ENCODE measurements at regions not wholly inside any gene's neighbourhood (a gene's known extent, or its start where the extent isn't known, plus 50 kb on each side); places are given as distances from the start of the nearest gene placed in this dataset.

DNA sequence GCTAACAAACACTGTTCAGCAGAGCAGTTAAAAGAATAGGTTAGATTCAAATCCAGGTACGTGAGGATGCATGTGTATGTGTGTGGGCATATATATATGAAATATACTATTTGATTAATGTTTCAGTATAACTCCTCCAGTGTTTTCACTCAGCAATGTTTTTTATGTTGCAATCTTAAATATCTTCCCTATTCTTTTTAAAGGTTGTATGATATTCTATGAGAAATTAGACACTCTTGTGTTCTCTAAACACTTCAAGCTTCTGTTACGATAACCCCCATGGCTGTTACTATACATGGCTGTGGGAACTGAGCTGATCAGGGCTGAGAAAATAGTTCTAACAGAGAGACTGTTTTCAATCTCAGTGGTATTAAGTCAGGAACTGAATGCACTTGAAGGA lies 421.0 kb downstream of the CBLN4 start:
- no TSS peak for BruUV-seq (replicated peaks)
- in situ Hi-C loops (cut with MboI) (no loop called here), intact Hi-C loops (cut with micrococcal nuclease; ENCODE audit: unreplicated experiment) (no loop called here)
- FAIRE-seq = no peak
- Histone ChIP-seq H3K79me2 (ENCODE audit: control insufficient read depth, insufficient read depth, low read length) (no peaks in the 10 kb centered on the region), H2AFZ (ENCODE audit: control insufficient read depth, low read depth, low read length) (no peak overlapping the region), H3K9ac (ENCODE audit: control insufficient read depth, insufficient read depth, low read length) (no peak overlapping the region), H3K4me3 (no peak overlapping the region), H3K4me2 (ENCODE audit: control insufficient read depth, insufficient read depth) (no peak overlapping the region), H3K36me3 (ENCODE audit: control insufficient read depth in 2 of 2, insufficient read depth in 2 of 2, low read length in 1 of 2) (no peaks in the 10 kb centered on the region), H4K20me1 (ENCODE audit: control insufficient read depth, insufficient read depth) (no peaks in the 10 kb centered on the region), H3K27me3 (replicated peaks in 1 of 2; ENCODE audit: control insufficient read depth in 2 of 2, insufficient read depth in 2 of 2, low read length in 1 of 2) (no peaks in the 10 kb centered on the region), H3K4me1 (ENCODE audit: control insufficient read depth, insufficient read depth, low read length) (no peaks in the 10 kb centered on the region), H3K9me3 (replicated peaks; ENCODE audit: control insufficient read depth, insufficient read depth, low read length) (no peaks in the 10 kb centered on the region; the same call in 2 of the 3 replicates), H3K27ac (ENCODE audit: control insufficient read depth, insufficient read depth) (no peak overlapping the region)
- WGBS (ENCODE audit: insufficient coverage, insufficient replicate concordance, low lambda C conversion rate, missing lambda C conversion rate) = 8% methylated on average over 2 of the region's 2 CpGs
- DNase-seq (ENCODE audit: low read depth, low spot score) = no peak
- ChIA-PET RAD21 (ENCODE audit: unreplicated experiment) (interaction anchor here (1.0 kb wide), 1 partner anchor 604 kb away, joined by 3 read pairs; no protein-coding TSS in a partner anchor), CTCF (no interaction called here), POLR2A (no interaction called here), SMC1A (ENCODE audit: uncharacterized antibody, unreplicated experiment) (no interaction called here)
- peak; percentile 61; the same call in 1 of the 2 replicates for TF ChIP-seq NFXL1 (IDR thresholded peaks at IDR 0.05; ENCODE audit: borderline replicate concordance)
- TF ChIP-seq, protein P1, sequence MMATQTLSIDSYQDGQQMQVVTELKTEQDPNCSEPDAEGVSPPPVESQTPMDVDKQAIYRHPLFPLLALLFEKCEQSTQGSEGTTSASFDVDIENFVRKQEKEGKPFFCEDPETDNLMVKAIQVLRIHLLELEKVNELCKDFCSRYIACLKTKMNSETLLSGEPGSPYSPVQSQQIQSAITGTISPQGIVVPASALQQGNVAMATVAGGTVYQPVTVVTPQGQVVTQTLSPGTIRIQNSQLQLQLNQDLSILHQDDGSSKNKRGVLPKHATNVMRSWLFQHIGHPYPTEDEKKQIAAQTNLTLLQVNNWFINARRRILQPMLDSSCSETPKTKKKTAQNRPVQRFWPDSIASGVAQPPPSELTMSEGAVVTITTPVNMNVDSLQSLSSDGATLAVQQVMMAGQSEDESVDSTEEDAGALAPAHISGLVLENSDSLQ (IDR thresholded peaks at IDR 0.05) = no peak
- ATAC-seq = no peak

DNA sequence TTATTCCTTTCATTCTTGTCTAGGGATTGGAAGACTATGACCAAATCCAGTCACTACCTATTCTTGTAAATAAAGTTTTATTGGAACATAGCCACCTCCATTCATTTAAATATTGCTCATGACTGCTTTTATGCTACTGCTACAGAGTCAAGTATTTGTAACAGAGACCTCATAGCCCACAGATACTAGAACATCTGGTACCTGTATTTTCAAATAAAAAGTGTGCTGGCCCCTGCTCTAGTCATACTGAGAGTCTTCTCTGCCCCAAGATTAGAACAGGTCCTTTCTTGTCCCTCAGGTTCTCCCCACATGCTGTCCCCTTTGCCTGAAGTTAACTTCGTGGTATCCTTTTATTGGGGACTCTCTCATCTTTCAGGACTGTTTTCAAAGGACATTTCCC lies 422.3 kb downstream of the CBLN4 start:
- ChIA-PET RAD21 (ENCODE audit: unreplicated experiment) (no interaction called here), CTCF (no interaction called here), POLR2A (no interaction called here), SMC1A (ENCODE audit: uncharacterized antibody, unreplicated experiment) (no interaction called here)
- TF ChIP-seq, protein P2, sequence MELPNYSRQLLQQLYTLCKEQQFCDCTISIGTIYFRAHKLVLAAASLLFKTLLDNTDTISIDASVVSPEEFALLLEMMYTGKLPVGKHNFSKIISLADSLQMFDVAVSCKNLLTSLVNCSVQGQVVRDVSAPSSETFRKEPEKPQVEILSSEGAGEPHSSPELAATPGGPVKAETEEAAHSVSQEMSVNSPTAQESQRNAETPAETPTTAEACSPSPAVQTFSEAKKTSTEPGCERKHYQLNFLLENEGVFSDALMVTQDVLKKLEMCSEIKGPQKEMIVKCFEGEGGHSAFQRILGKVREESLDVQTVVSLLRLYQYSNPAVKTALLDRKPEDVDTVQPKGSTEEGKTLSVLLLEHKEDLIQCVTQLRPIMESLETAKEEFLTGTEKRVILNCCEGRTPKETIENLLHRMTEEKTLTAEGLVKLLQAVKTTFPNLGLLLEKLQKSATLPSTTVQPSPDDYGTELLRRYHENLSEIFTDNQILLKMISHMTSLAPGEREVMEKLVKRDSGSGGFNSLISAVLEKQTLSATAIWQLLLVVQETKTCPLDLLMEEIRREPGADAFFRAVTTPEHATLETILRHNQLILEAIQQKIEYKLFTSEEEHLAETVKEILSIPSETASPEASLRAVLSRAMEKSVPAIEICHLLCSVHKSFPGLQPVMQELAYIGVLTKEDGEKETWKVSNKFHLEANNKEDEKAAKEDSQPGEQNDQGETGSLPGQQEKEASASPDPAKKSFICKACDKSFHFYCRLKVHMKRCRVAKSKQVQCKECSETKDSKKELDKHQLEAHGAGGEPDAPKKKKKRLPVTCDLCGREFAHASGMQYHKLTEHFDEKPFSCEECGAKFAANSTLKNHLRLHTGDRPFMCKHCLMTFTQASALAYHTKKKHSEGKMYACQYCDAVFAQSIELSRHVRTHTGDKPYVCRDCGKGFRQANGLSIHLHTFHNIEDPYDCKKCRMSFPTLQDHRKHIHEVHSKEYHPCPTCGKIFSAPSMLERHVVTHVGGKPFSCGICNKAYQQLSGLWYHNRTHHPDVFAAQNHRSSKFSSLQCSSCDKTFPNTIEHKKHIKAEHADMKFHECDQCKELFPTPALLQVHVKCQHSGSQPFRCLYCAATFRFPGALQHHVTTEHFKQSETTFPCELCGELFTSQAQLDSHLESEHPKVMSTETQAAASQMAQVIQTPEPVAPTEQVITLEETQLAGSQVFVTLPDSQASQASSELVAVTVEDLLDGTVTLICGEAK (IDR thresholded peaks at IDR 0.05; ENCODE audit: borderline replicate concordance) = peak; percentile 50
- TF ChIP-seq, protein P3, sequence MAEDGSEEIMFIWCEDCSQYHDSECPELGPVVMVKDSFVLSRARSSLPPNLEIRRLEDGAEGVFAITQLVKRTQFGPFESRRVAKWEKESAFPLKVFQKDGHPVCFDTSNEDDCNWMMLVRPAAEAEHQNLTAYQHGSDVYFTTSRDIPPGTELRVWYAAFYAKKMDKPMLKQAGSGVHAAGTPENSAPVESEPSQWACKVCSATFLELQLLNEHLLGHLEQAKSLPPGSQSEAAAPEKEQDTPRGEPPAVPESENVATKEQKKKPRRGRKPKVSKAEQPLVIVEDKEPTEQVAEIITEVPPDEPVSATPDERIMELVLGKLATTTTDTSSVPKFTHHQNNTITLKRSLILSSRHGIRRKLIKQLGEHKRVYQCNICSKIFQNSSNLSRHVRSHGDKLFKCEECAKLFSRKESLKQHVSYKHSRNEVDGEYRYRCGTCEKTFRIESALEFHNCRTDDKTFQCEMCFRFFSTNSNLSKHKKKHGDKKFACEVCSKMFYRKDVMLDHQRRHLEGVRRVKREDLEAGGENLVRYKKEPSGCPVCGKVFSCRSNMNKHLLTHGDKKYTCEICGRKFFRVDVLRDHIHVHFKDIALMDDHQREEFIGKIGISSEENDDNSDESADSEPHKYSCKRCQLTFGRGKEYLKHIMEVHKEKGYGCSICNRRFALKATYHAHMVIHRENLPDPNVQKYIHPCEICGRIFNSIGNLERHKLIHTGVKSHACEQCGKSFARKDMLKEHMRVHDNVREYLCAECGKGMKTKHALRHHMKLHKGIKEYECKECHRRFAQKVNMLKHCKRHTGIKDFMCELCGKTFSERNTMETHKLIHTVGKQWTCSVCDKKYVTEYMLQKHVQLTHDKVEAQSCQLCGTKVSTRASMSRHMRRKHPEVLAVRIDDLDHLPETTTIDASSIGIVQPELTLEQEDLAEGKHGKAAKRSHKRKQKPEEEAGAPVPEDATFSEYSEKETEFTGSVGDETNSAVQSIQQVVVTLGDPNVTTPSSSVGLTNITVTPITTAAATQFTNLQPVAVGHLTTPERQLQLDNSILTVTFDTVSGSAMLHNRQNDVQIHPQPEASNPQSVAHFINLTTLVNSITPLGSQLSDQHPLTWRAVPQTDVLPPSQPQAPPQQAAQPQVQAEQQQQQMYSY (CRISPR knock-in tag; IDR thresholded peaks at IDR 0.05) = no peak
- no peak overlapping the region for H3K4me2 ChIP-seq (ENCODE audit: control insufficient read depth, insufficient read depth)
- no peaks in the 10 kb centered on the region for H3K36me3 ChIP-seq (ENCODE audit: control insufficient read depth in 2 of 2, insufficient read depth in 2 of 2, low read length in 1 of 2)
- 0% methylated on average over 1 of the region's 1 CpG for WGBS (ENCODE audit: insufficient coverage, insufficient replicate concordance, low lambda C conversion rate, missing lambda C conversion rate)
- no peaks in the 10 kb centered on the region for H3K79me2 ChIP-seq (ENCODE audit: control insufficient read depth, insufficient read depth, low read length)
- intact Hi-C loops (cut with micrococcal nuclease; ENCODE audit: unreplicated experiment) (no loop called here), in situ Hi-C loops (cut with MboI) (no loop called here)
- no peaks in the 10 kb centered on the region for H4K20me1 ChIP-seq (ENCODE audit: control insufficient read depth, insufficient read depth)
- no TSS peak for BruUV-seq (replicated peaks)
- no peaks in the 10 kb centered on the region for H3K27me3 ChIP-seq (replicated peaks in 1 of 2; ENCODE audit: control insufficient read depth in 2 of 2, insufficient read depth in 2 of 2, low read length in 1 of 2)
- no peaks in the 10 kb centered on the region; the same call in 2 of the 3 replicates for H3K9me3 ChIP-seq (replicated peaks; ENCODE audit: control insufficient read depth, insufficient read depth, low read length)
- ATAC-seq (no peak), DNase-seq (ENCODE audit: low read depth, low spot score) (no peak), FAIRE-seq (no peak)
- no peak overlapping the region for H3K9ac ChIP-seq (ENCODE audit: control insufficient read depth, insufficient read depth, low read length)
- H2AFZ ChIP-seq (ENCODE audit: control insufficient read depth, low read depth, low read length) = no peak overlapping the region
- H3K4me1 ChIP-seq (ENCODE audit: control insufficient read depth, insufficient read depth, low read length) = no peaks in the 10 kb centered on the region
- no peak overlapping the region for H3K27ac ChIP-seq (ENCODE audit: control insufficient read depth, insufficient read depth)
- H3K4me3 ChIP-seq = no peak overlapping the region

Data from GM12878 (cell line).